SK-N-SH (cell line): ENCODE measurements at regions not wholly inside any gene's neighbourhood (a gene's known extent, or its start where the extent isn't known, plus 50 kb on each side); places are given as distances from the start of the nearest gene placed in this dataset.

ENCODE experiments used
- CTCF ChIA-PET: fragments of 300-600, 350-600 bp; formaldehyde crosslinking; extraction: SDS; loops from one replicate; lab custom pipeline; 2021; lab: Yijun Ruan, JAX
- POLR2A ChIA-PET: fragments of 350-600 bp; sonication (Branson Sonifier 250); formaldehyde crosslinking; extraction: SDS; loops from one replicate; lab custom pipeline; 2020; ENCODE audit warnings: antibody characterized with exemption, inconsistent platforms; lab: Yijun Ruan, JAX
- DNase-seq: peaks from one replicate; pipeline ENCODE4 v3.0.0; 2012
- H2AFZ ChIP-seq: fragments of 200-600 bp; sonication (generic); 2 replicates; pipeline ENCODE4 v1.8.1; 2016; ENCODE audit warnings: antibody characterized with exemption, mild to moderate bottlenecking, low read depth
- H3F3A ChIP-seq: fragments of 200-600 bp; sonication (generic); replicated peaks from 2 replicates; pipeline ENCODE3; 2016; ENCODE audit warnings: antibody characterized with exemption, mild to moderate bottlenecking; ENCODE audit not compliant: insufficient read depth
- H3K27ac ChIP-seq, 2 experiments: fragments of 200-500 bp in 1 of 2; fragments of 200-600 bp in 1 of 2; sonication (Bioruptor generic) in 1 of 2; sonication (generic), shearing (Covaris generic) in 1 of 2; 2 replicates each; pipeline versions ENCODE4 v1.5.1 to v1.6.1; 2014 to 2016; ENCODE audit warnings: low read depth in 2 of 2, inconsistent platforms in 1 of 2, low read length in 1 of 2, mild to moderate bottlenecking in 1 of 2, mixed read lengths in 1 of 2
- H3K27me3 ChIP-seq: fragments of 200-600 bp; sonication (generic), shearing (Covaris generic); 2 replicates; pipeline ENCODE4 v1.6.1; 2016; ENCODE audit warnings: mixed run types; ENCODE audit not compliant: insufficient read depth
- H3K36me3 ChIP-seq, 2 experiments: fragments of 200-500 bp in 1 of 2; fragments of 200-600 bp in 1 of 2; sonication (Bioruptor generic) in 1 of 2; sonication (generic) in 1 of 2; replicated peaks in 1 of 2; 2 replicates each; pipeline versions ENCODE3 to v1.5.1; 2014 to 2016; ENCODE audit warnings: low read length in 1 of 2, mild to moderate bottlenecking in 1 of 2; ENCODE audit not compliant: insufficient read depth in 2 of 2, control insufficient read depth in 1 of 2
- H3K4me1 ChIP-seq, 2 experiments: fragments of 200-500 bp in 1 of 2; fragments of 200-600 bp in 1 of 2; sonication (Bioruptor generic) in 1 of 2; sonication (generic), shearing (Covaris generic) in 1 of 2; 2 replicates each; pipeline versions ENCODE4 v1.5.1 to v1.6.1; 2014 to 2016; ENCODE audit warnings: low read depth in 1 of 2, low read length in 1 of 2, mixed run types in 1 of 2; ENCODE audit not compliant: insufficient read depth in 2 of 2, control insufficient read depth in 1 of 2
- H3K4me2 ChIP-seq: fragments of 200-600 bp; sonication (generic), shearing (Covaris generic); 2 replicates; pipeline ENCODE4 v1.6.1; 2017; ENCODE audit warnings: mixed run types
- H3K4me3 ChIP-seq, 2 experiments: fragments of 200-500 bp in 1 of 2; fragments of 200-600 bp in 1 of 2; sonication (Bioruptor generic) in 1 of 2; sonication (generic), shearing (Covaris generic) in 1 of 2; 2 replicates each; pipeline versions ENCODE4 v1.5.1 to v1.8.1; 2014 to 2016; ENCODE audit warnings: low read depth in 2 of 2, inconsistent platforms in 1 of 2, low read length in 1 of 2, mild to moderate bottlenecking in 1 of 2, mixed read lengths in 1 of 2, moderate library complexity in 1 of 2
- H3K79me2 ChIP-seq: fragments of 200-600 bp; sonication (generic); 2 replicates; pipeline ENCODE4 v1.8.1; 2017; ENCODE audit warnings: mild to moderate bottlenecking; ENCODE audit not compliant: insufficient read depth
- H3K9ac ChIP-seq: fragments of 200-600 bp; sonication (generic); 2 replicates; pipeline ENCODE4 v1.6.1; 2017; ENCODE audit warnings: mixed run types
- H3K9me2 ChIP-seq: fragments of 200-600 bp; sonication (generic); 2 replicates; pipeline ENCODE4 v1.6.1; 2017; ENCODE audit warnings: mixed run types
- H3K9me3 ChIP-seq: fragments of 200-600 bp; sonication (generic); 2 replicates; pipeline ENCODE4 v1.6.1; 2017; ENCODE audit warnings: mixed run types, mild to moderate bottlenecking, moderate library complexity
- H4K20me1 ChIP-seq: fragments of 200-600 bp; sonication (generic); 2 replicates; pipeline ENCODE4 v1.6.1; 2017; ENCODE audit warnings: mild to moderate bottlenecking, mixed run types; ENCODE audit not compliant: insufficient read depth
- CHD2 ChIP-seq: fragments of 150-350 bp; IDR thresholded peaks from 2 replicates; pipeline ENCODE4 v1.6.1; 2018; ENCODE audit warnings: low read length; ENCODE audit not compliant: partially characterized antibody
- ELF1 ChIP-seq: IDR thresholded peaks from 2 replicates; pipeline ENCODE4 v1.4.0; 2012
- EP300 ChIP-seq, 2 experiments: IDR thresholded peaks; 2 replicates each; pipeline versions ENCODE4 v1.4.0 to v1.6.1; 2012; ENCODE audit warnings: borderline replicate concordance in 1 of 2, low read depth in 1 of 2, low read length in 1 of 2
- FOXM1 ChIP-seq: IDR thresholded peaks from 2 replicates; pipeline ENCODE4 v1.4.0; 2012; ENCODE audit warnings: low read depth, mild to moderate bottlenecking
- JUND ChIP-seq: IDR thresholded peaks from 2 replicates; pipeline ENCODE4 v1.4.0; 2012
- MEF2A ChIP-seq: IDR thresholded peaks from 2 replicates; pipeline ENCODE4 v1.4.0; 2012; ENCODE audit warnings: low read depth, borderline replicate concordance
- MXI1 ChIP-seq: IDR thresholded peaks from 2 replicates; pipeline ENCODE4 v1.6.1; 2012; ENCODE audit warnings: mild to moderate bottlenecking, low read depth, low read length, improper control_type of control experiment
- NFIC ChIP-seq: IDR thresholded peaks from 2 replicates; pipeline ENCODE4 v1.4.0; 2012; ENCODE audit warnings: borderline replicate concordance
- RAD21 ChIP-seq: IDR thresholded peaks from 2 replicates; pipeline ENCODE4 v1.6.1; 2012; ENCODE audit warnings: mild to moderate bottlenecking, low read length
- RCOR1 ChIP-seq: fragments of 150-350 bp; IDR thresholded peaks from 2 replicates; pipeline ENCODE4 v1.6.1; 2017; ENCODE audit warnings: antibody characterized with exemption, low read length
- SIN3A ChIP-seq: IDR thresholded peaks from 2 replicates; pipeline ENCODE4 v1.6.1; 2012; ENCODE audit warnings: low read depth, mild to moderate bottlenecking, low read length, moderate library complexity, borderline replicate concordance
- TAF1 ChIP-seq: IDR thresholded peaks from 2 replicates; pipeline ENCODE4 v1.6.1; 2012; ENCODE audit warnings: low read depth, mild to moderate bottlenecking, low read length, moderate library complexity, borderline replicate concordance
- TCF12 ChIP-seq: IDR thresholded peaks from 2 replicates; pipeline ENCODE4 v1.4.0; 2012
- TEAD4 ChIP-seq: IDR thresholded peaks from 2 replicates; pipeline ENCODE4 v1.4.0; 2012; ENCODE audit warnings: mild to moderate bottlenecking, borderline replicate concordance; ENCODE audit not compliant: insufficient read depth
- WGBS: methylation state at CpG from one replicate; pipeline ENCODE4 v1.1.6; 2017; ENCODE audit warnings: low lambda C conversion rate; 5-methylcytosine and 5-hydroxymethylcytosine counted together
- TF ChIP-seq, protein P1 (sequence below): IDR thresholded peaks from 2 replicates; pipeline ENCODE4 v1.4.0; 2012; ENCODE audit warnings: low read depth, borderline replicate concordance
- TF ChIP-seq, protein P2 (sequence below): IDR thresholded peaks from 2 replicates; pipeline ENCODE4 v1.4.0; 2012; ENCODE audit warnings: low read depth
- TF ChIP-seq, protein P3 (sequence below): fragments of 150-350 bp; IDR thresholded peaks from 2 replicates; pipeline ENCODE4 v1.6.1; 2016; ENCODE audit warnings: mild to moderate bottlenecking, low read depth, low read length
- TF ChIP-seq, protein P4 (sequence below): IDR thresholded peaks from 2 replicates; pipeline ENCODE4 v1.4.0; 2012; ENCODE audit warnings: low read depth, borderline replicate concordance

DNA sequence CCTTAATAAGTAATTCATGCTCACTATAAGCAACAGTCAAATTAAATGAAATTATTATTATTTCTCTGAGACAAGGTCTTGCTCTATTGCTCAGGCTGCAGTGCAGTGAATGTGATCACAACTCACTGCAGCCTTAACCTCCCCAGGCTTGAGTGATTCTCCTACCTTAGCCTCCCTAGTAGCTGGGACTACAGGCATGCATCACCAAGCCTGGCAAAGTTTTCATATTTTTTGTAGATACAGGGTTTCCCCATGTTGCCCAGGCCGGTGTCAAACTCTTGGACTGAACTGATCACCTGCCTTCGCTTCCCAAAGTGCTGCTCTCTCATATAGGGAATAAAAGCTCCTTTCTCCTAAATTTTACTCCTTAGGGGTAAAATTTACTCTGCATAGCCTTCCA, 74.9 kb upstream of the GAREM1 start (continued):
- TF ChIP-seq, protein P1, sequence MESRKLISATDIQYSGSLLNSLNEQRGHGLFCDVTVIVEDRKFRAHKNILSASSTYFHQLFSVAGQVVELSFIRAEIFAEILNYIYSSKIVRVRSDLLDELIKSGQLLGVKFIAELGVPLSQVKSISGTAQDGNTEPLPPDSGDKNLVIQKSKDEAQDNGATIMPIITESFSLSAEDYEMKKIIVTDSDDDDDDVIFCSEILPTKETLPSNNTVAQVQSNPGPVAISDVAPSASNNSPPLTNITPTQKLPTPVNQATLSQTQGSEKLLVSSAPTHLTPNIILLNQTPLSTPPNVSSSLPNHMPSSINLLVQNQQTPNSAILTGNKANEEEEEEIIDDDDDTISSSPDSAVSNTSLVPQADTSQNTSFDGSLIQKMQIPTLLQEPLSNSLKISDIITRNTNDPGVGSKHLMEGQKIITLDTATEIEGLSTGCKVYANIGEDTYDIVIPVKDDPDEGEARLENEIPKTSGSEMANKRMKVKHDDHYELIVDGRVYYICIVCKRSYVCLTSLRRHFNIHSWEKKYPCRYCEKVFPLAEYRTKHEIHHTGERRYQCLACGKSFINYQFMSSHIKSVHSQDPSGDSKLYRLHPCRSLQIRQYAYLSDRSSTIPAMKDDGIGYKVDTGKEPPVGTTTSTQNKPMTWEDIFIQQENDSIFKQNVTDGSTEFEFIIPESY = no peak
- TF ChIP-seq RAD21 = no peak
- TF ChIP-seq TAF1 = no peak
- no peak for TF ChIP-seq RCOR1
- no peak for TF ChIP-seq TEAD4
- no peak for TF ChIP-seq FOXM1
- TF ChIP-seq MXI1 = no peak

DNA sequence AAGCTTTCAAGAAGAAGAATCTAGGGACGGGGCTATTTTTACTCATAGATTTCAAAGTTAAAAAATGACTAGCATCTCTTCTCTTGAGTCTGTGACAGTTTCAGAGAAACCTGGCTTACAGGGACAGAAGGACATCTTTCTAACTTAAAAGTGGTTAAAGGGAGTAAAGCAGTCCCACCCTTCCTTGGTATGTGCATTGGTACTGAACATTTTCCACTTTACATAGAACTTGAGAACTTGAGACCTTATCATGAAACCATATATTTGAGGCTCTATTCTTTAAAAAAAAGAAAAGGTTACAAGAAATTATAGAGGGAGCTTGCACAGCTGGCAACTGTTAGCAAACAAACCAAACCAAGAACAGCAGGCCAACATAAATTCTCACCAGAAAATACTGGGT, 73.4 kb upstream of the GAREM1 start:
- WGBS = 43% methylated on average over 1 of the region's 1 CpG
- TF ChIP-seq CHD2 (no peak), NFIC (no peak), JUND (no peak), TAF1 (no peak), TEAD4 (no peak), RAD21 (no peak), MEF2A (no peak), ELF1 (no peak), SIN3A (no peak), TCF12 (no peak), FOXM1 (no peak), EP300 (IDR thresholded peaks at IDR 0.05; ENCODE audit: borderline replicate concordance in 1 of 2, low read depth in 1 of 2, low read length in 1 of 2) (no peak)
- TF ChIP-seq, protein P2, sequence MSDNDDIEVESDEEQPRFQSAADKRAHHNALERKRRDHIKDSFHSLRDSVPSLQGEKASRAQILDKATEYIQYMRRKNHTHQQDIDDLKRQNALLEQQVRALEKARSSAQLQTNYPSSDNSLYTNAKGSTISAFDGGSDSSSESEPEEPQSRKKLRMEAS = no peak
- TF ChIP-seq, protein P3, sequence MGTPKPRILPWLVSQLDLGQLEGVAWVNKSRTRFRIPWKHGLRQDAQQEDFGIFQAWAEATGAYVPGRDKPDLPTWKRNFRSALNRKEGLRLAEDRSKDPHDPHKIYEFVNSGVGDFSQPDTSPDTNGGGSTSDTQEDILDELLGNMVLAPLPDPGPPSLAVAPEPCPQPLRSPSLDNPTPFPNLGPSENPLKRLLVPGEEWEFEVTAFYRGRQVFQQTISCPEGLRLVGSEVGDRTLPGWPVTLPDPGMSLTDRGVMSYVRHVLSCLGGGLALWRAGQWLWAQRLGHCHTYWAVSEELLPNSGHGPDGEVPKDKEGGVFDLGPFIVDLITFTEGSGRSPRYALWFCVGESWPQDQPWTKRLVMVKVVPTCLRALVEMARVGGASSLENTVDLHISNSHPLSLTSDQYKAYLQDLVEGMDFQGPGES = no peak
- TF ChIP-seq, protein P4, sequence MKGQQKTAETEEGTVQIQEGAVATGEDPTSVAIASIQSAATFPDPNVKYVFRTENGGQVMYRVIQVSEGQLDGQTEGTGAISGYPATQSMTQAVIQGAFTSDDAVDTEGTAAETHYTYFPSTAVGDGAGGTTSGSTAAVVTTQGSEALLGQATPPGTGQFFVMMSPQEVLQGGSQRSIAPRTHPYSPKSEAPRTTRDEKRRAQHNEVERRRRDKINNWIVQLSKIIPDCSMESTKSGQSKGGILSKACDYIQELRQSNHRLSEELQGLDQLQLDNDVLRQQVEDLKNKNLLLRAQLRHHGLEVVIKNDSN = no peak
- Histone ChIP-seq H2AFZ (no peak overlapping the region), H3F3A (no peaks in the 10 kb centered on the region), H3K9me3 (no peaks in the 10 kb centered on the region), H3K4me1 (no peaks in the 10 kb centered on the region; a peak in 1 of 4 replicates), H3K27ac (no peak overlapping the region), H3K79me2 (no peaks in the 10 kb centered on the region), H3K27me3 (no peaks in the 10 kb centered on the region), H3K9ac (no peak overlapping the region), H3K9me2 (no peaks in the 10 kb centered on the region), H3K4me3 (no peak overlapping the region), H3K4me2 (no peak overlapping the region), H4K20me1 (no peaks in the 10 kb centered on the region), H3K36me3 (no peaks in the 10 kb centered on the region)
- CTCF ChIA-PET = interaction anchor here (0.6 to 1.6 kb wide), 4 partner anchors 73 to 386 kb away, joined by 3 to 5 read pairs (median 4); partner anchors contain the start of gene GAREM1
- DNase-seq = no peak
- POLR2A ChIA-PET = interaction anchor here (0.6 kb wide), 1 partner anchor 73 kb away, joined by 3 read pairs; the partner anchor contains the start of gene GAREM1
